ENCODE measurements at regions not wholly inside any gene's neighbourhood (a gene's known extent, or its start where the extent isn't known, plus 50 kb on each side); places are given as distances from the start of the nearest gene placed in this dataset.

GRCh38 chr2:143946436-143947391 is 573.2 kb downstream of the ZEB2 start:
- H3K4me3 ChIP-seq (replicated peaks; ENCODE audit: low read depth, low read length), result no peak overlapping the region
- no peak for DNase-seq (ENCODE audit: low read depth)
- TF ChIP-seq CTCF (IDR thresholded peaks at IDR 0.05; ENCODE audit: low read length, missing control alignments), result no peak

- TF ChIP-seq CTCF (IDR thresholded peaks at IDR 0.05; ENCODE audit: low read length, missing control alignments), result no peak
- no peak overlapping the region for H3K4me3 ChIP-seq (replicated peaks; ENCODE audit: low read depth, low read length)
- DNase-seq (ENCODE audit: low read depth), result no peak
Measured at GRCh38 chr2:143942486-143942885, 577.4 kb downstream of the ZEB2 start.

GRCh38 chr2:143940720-143941119 is 579.2 kb downstream of the ZEB2 start:
- no peak overlapping the region for H3K4me3 ChIP-seq (replicated peaks; ENCODE audit: low read depth, low read length)
- TF ChIP-seq CTCF (IDR thresholded peaks at IDR 0.05; ENCODE audit: low read length, missing control alignments), result no peak
- DNase-seq (ENCODE audit: low read depth), result no peak

GRCh38 chr2:143939626-143940330 is 580.1 kb downstream of the ZEB2 start:
- H3K4me3 ChIP-seq (replicated peaks; ENCODE audit: low read depth, low read length), result no peak overlapping the region
- no peak for TF ChIP-seq CTCF (IDR thresholded peaks at IDR 0.05; ENCODE audit: low read length, missing control alignments)
- DNase-seq (ENCODE audit: low read depth), result peak; percentile 55

GRCh38 chr2:143937723-143938350 is 582.1 kb downstream of the ZEB2 start:
- no peak for TF ChIP-seq CTCF (IDR thresholded peaks at IDR 0.05; ENCODE audit: low read length, missing control alignments)
- DNase-seq (ENCODE audit: low read depth), result no peak
- peak overlapping the region; percentile 54 for H3K4me3 ChIP-seq (replicated peaks; ENCODE audit: low read depth, low read length)

GRCh38 chr2:143936848-143937722 is 582.8 kb downstream of the ZEB2 start:
- DNase-seq (ENCODE audit: low read depth), result peak; percentile 34
- no peak for TF ChIP-seq CTCF (IDR thresholded peaks at IDR 0.05; ENCODE audit: low read length, missing control alignments)
- H3K4me3 ChIP-seq (replicated peaks; ENCODE audit: low read depth, low read length), result peak overlapping the region; percentile 54

All from fibroblast of pulmonary artery (primary cell).